OCI-LY1 (cell line): ENCODE measurements at regions not wholly inside any gene's neighbourhood (a gene's known extent, or its start where the extent isn't known, plus 50 kb on each side); places are given as distances from the start of the nearest gene placed in this dataset.

Experiments
- H2AFZ ChIP-seq: fragments of 200-600 bp; sonication (generic), shearing (Covaris generic); 2 replicates; pipeline ENCODE4 v1.6.0; 2014; ENCODE audit warnings: antibody characterized with exemption, mild to moderate bottlenecking, low read length
- H3F3A ChIP-seq: fragments of 200-600 bp; sonication (generic), shearing (Covaris generic); 2 replicates; pipeline ENCODE4 v1.6.0; 2014; ENCODE audit warnings: mild to moderate bottlenecking, antibody characterized with exemption, low read length, moderate library complexity; ENCODE audit not compliant: insufficient read depth
- H3K27ac ChIP-seq: fragments of 200-600 bp; sonication (generic); 2 replicates; pipeline ENCODE4 v1.5.1; 2014; ENCODE audit warnings: low read length, mixed run types, mild to moderate bottlenecking, low read depth; ENCODE audit not compliant: poor library complexity, severe bottlenecking
- H3K27me3 ChIP-seq: fragments of 200-600 bp; sonication (generic); 2 replicates; pipeline ENCODE4 v1.6.0; 2014; ENCODE audit warnings: antibody characterized with exemption, mild to moderate bottlenecking, low read length, moderate library complexity; ENCODE audit not compliant: insufficient read depth
- H3K36me3 ChIP-seq: fragments of 200-600 bp; sonication (generic); 2 replicates; pipeline ENCODE4 v1.6.1; 2014; ENCODE audit warnings: mild to moderate bottlenecking, antibody characterized with exemption, low read length, moderate library complexity, mixed read lengths; ENCODE audit not compliant: insufficient read depth
- H3K4me1 ChIP-seq: fragments of 200-600 bp; sonication (generic); 2 replicates; pipeline ENCODE4 v1.5.1; 2014; ENCODE audit warnings: mild to moderate bottlenecking, low read length, moderate library complexity; ENCODE audit not compliant: insufficient read depth, severe bottlenecking
- H3K4me2 ChIP-seq: fragments of 200-600 bp; sonication (generic), shearing (Covaris generic); 2 replicates; pipeline ENCODE4 v1.6.1; 2014; ENCODE audit warnings: low read length
- H3K4me3 ChIP-seq: fragments of 200-600 bp; sonication (generic); 2 replicates; pipeline ENCODE4 v1.5.1; 2014; ENCODE audit warnings: low read length, low read depth, mild to moderate bottlenecking, mixed read lengths; ENCODE audit not compliant: poor library complexity, severe bottlenecking
- H3K79me2 ChIP-seq: fragments of 200-600 bp; shearing (Covaris generic); 2 replicates; pipeline ENCODE4 v1.6.1; 2016; ENCODE audit warnings: mixed run types, low read length, mixed read lengths; ENCODE audit not compliant: insufficient read depth
- H3K9ac ChIP-seq: fragments of 200-600 bp; sonication (generic), shearing (Covaris generic); 2 replicates; pipeline ENCODE4 v1.6.1; 2014; ENCODE audit warnings: mild to moderate bottlenecking, low read length, mixed read lengths
- H3K9me2 ChIP-seq: fragments of 200-600 bp; sonication (generic), shearing (Covaris generic); 2 replicates; pipeline ENCODE4 v1.6.1; 2014; ENCODE audit warnings: low read depth, mild to moderate bottlenecking, low read length, mixed read lengths
- H3K9me3 ChIP-seq: fragments of 200-600 bp; shearing (Covaris generic); 2 replicates; pipeline ENCODE4 v1.6.1; 2014; ENCODE audit warnings: low read length, mixed read lengths
- H4K20me1 ChIP-seq: fragments of 200-600 bp; sonication (generic), shearing (Covaris generic); 2 replicates; pipeline ENCODE4 v1.6.0; 2016; ENCODE audit warnings: mild to moderate bottlenecking, low read length; ENCODE audit not compliant: insufficient read depth
- EZH2 ChIP-seq: fragments of 200-600 bp; sonication (generic), shearing (Covaris generic); IDR thresholded peaks from 2 replicates; pipeline ENCODE4 v1.8.0; 2017; ENCODE audit warnings: borderline replicate concordance, mixed run types, mild to moderate bottlenecking, antibody characterized with exemption, low read length, moderate library complexity, mixed read lengths
- TF ChIP-seq, protein P1 (sequence below): fragments of 200-600 bp; sonication (generic), shearing (Covaris generic); IDR thresholded peaks from 2 replicates; pipeline ENCODE4 v1.5.1; 2017; ENCODE audit warnings: mild to moderate bottlenecking, antibody characterized with exemption, low read length, moderate library complexity, mixed read lengths

GRCh38 chrX:115948018-115948923, 222.3 kb upstream of the AGTR2 start:
- Histone ChIP-seq H3K27me3 (no peaks in the 10 kb centered on the region), H4K20me1 (no peaks in the 10 kb centered on the region), H3K4me1 (peaks cover 53% of the 10 kb centered on the region), H3F3A (no peaks in the 10 kb centered on the region), H3K9me2 (no peaks in the 10 kb centered on the region), H3K9me3 (no peaks in the 10 kb centered on the region), H3K4me2 (peak overlapping the region; percentile 51), H3K36me3 (no peaks in the 10 kb centered on the region), H3K79me2 (no peaks in the 10 kb centered on the region), H2AFZ (0 out of 2 replicates have a peak overlapping the region, but pooled peaks have one; percentile 47), H3K9ac (peak overlapping the region; percentile 24; the same call in 1 of the 2 replicates), H3K4me3 (peak overlapping the region; percentile 33), H3K27ac (peak overlapping the region; percentile 55)
- TF ChIP-seq, protein P1, sequence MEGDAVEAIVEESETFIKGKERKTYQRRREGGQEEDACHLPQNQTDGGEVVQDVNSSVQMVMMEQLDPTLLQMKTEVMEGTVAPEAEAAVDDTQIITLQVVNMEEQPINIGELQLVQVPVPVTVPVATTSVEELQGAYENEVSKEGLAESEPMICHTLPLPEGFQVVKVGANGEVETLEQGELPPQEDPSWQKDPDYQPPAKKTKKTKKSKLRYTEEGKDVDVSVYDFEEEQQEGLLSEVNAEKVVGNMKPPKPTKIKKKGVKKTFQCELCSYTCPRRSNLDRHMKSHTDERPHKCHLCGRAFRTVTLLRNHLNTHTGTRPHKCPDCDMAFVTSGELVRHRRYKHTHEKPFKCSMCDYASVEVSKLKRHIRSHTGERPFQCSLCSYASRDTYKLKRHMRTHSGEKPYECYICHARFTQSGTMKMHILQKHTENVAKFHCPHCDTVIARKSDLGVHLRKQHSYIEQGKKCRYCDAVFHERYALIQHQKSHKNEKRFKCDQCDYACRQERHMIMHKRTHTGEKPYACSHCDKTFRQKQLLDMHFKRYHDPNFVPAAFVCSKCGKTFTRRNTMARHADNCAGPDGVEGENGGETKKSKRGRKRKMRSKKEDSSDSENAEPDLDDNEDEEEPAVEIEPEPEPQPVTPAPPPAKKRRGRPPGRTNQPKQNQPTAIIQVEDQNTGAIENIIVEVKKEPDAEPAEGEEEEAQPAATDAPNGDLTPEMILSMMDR = peak; percentile 62
- TF ChIP-seq EZH2 = no peak

GRCh38 chrX:115949900-115950822, 220.4 kb upstream of the AGTR2 start:
- H3K9me3 ChIP-seq = no peaks in the 10 kb centered on the region
- H3K9ac ChIP-seq = peak overlapping the region; percentile 6; the same call in 1 of the 2 replicates
- H3K4me3 ChIP-seq = peak overlapping the region; percentile 13
- no peaks in the 10 kb centered on the region for H3K27me3 ChIP-seq
- no peak overlapping the region for H2AFZ ChIP-seq
- no peaks in the 10 kb centered on the region for H3K79me2 ChIP-seq
- TF ChIP-seq EZH2 = no peak
- TF ChIP-seq, protein P1 = peak; percentile 44; the same call in 1 of the 2 replicates
- H3K9me2 ChIP-seq = no peaks in the 10 kb centered on the region
- H4K20me1 ChIP-seq = no peaks in the 10 kb centered on the region
- no peaks in the 10 kb centered on the region for H3K36me3 ChIP-seq
- H3F3A ChIP-seq = no peaks in the 10 kb centered on the region
- peak overlapping the region; percentile 21 for H3K27ac ChIP-seq
- H3K4me2 ChIP-seq = peak overlapping the region; percentile 35
- peaks cover 53% of the 10 kb centered on the region for H3K4me1 ChIP-seq

- no peaks in the 10 kb centered on the region for H3K9me3 ChIP-seq
- no peaks in the 10 kb centered on the region for H4K20me1 ChIP-seq
- H3K4me1 ChIP-seq = peaks cover 41% of the 10 kb centered on the region
- H3K9ac ChIP-seq = no peak overlapping the region
- no peaks in the 10 kb centered on the region for H3K9me2 ChIP-seq
- H3F3A ChIP-seq = no peaks in the 10 kb centered on the region
- H3K79me2 ChIP-seq = no peaks in the 10 kb centered on the region
- no peak overlapping the region for H3K4me3 ChIP-seq
- H3K4me2 ChIP-seq = no peak overlapping the region
- H3K27me3 ChIP-seq = no peaks in the 10 kb centered on the region
- H3K27ac ChIP-seq = no peak overlapping the region
- no peak overlapping the region for H2AFZ ChIP-seq
- H3K36me3 ChIP-seq = no peaks in the 10 kb centered on the region
- TF ChIP-seq, protein P1 = no peak
- no peak for TF ChIP-seq EZH2
Observed at GRCh38 chrX:115952417-115953092, 218.0 kb upstream of the AGTR2 start.
